ENCODE measurements at regions not wholly inside any gene's neighbourhood (a gene's known extent, or its start where the extent isn't known, plus 50 kb on each side); places are given as distances from the start of the nearest gene placed in this dataset.

DNA sequence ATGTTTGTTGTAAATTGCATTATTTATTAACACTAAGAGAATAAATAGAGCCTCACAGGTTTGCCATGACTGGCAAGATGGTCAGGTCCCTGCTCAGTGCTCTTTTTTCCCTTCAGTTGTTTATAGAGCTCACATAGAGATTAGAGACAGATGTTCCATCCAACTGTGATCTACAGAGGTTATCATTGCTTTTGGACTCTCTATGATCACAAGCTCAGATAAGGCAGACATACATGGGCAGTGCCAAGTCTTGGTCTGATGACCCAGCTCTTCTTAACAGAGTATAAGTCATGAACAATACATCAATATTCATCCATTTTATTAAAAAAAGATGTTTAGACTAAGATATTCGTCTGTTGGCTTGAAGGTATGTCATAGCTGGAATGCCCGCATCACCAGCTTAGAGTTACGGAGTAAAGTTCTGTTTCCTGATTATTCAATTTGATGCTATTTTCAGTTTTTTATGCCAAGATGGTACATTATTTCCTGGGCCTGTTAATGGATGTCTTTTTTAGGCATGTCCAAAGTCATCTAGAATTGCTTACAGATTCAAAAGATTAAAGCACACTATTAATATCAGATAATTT, 729.8 kb upstream of the SLC10A2 start:
- Histone ChIP-seq H3K27me3 (ENCODE audit: insufficient read depth, low read length, poor library complexity) (no peaks in the 10 kb centered on the region), H3K9ac (ENCODE audit: low read depth, low read length) (no peak overlapping the region), H4K20me1 (ENCODE audit: insufficient read depth, low read length) (no peaks in the 10 kb centered on the region), H3K4me2 (ENCODE audit: insufficient read depth, low read length) (no peak overlapping the region), H3K4me3 (ENCODE audit: low read depth in 1 of 2, low read length in 2 of 2) (no peak overlapping the region), H3K79me2 (ENCODE audit: insufficient read depth, low read length) (no peaks in the 10 kb centered on the region), H3K36me3 (ENCODE audit: insufficient read depth, low read length) (no peaks in the 10 kb centered on the region), H3K27ac (ENCODE audit: low read length) (no peak overlapping the region), H3K9me3 (ENCODE audit: insufficient read depth, low read length, severe bottlenecking) (no peaks in the 10 kb centered on the region), H2AFZ (ENCODE audit: low read depth, low read length) (no peak overlapping the region), H3K4me1 (ENCODE audit: insufficient read depth, low read length) (no peaks in the 10 kb centered on the region)
- no peak for ATAC-seq (ENCODE audit: insufficient read depth, low read depth)
- TF ChIP-seq EZH2 (IDR thresholded peaks at IDR 0.05; ENCODE audit: borderline replicate concordance, low read depth, low read length, severe bottlenecking) (no peak), CTCF (IDR thresholded peaks at IDR 0.05; ENCODE audit: borderline replicate concordance, extremely low read depth, low read length, poor library complexity, severe bottlenecking) (no peak)
- DNase-seq, result no peak

GRCh38 chr13:103794526-103794925, 728.3 kb upstream of the SLC10A2 start:
- Histone ChIP-seq H3K27me3 (ENCODE audit: insufficient read depth, low read length, poor library complexity) (no peaks in the 10 kb centered on the region), H3K9ac (ENCODE audit: low read depth, low read length) (no peak overlapping the region), H3K4me1 (ENCODE audit: insufficient read depth, low read length) (no peaks in the 10 kb centered on the region), H3K4me3 (ENCODE audit: low read depth in 1 of 2, low read length in 2 of 2) (no peak overlapping the region), H3K79me2 (ENCODE audit: insufficient read depth, low read length) (no peaks in the 10 kb centered on the region), H3K9me3 (ENCODE audit: insufficient read depth, low read length, severe bottlenecking) (no peaks in the 10 kb centered on the region), H4K20me1 (ENCODE audit: insufficient read depth, low read length) (no peaks in the 10 kb centered on the region), H2AFZ (ENCODE audit: low read depth, low read length) (no peak overlapping the region), H3K4me2 (ENCODE audit: insufficient read depth, low read length) (no peak overlapping the region), H3K36me3 (ENCODE audit: insufficient read depth, low read length) (no peaks in the 10 kb centered on the region), H3K27ac (ENCODE audit: low read length) (no peak overlapping the region)
- DNase-seq, result no peak
- TF ChIP-seq CTCF (IDR thresholded peaks at IDR 0.05; ENCODE audit: borderline replicate concordance, extremely low read depth, low read length, poor library complexity, severe bottlenecking) (no peak), EZH2 (IDR thresholded peaks at IDR 0.05; ENCODE audit: borderline replicate concordance, low read depth, low read length, severe bottlenecking) (no peak)
- no peak for ATAC-seq (ENCODE audit: insufficient read depth, low read depth)

GRCh38 chr13:103788061-103788652, 721.9 kb upstream of the SLC10A2 start:
- Histone ChIP-seq H3K4me1 (ENCODE audit: insufficient read depth, low read length) (no peaks in the 10 kb centered on the region), H3K9me3 (ENCODE audit: insufficient read depth, low read length, severe bottlenecking) (no peaks in the 10 kb centered on the region), H4K20me1 (ENCODE audit: insufficient read depth, low read length) (no peaks in the 10 kb centered on the region), H3K27ac (ENCODE audit: low read length) (no peak overlapping the region), H3K9ac (ENCODE audit: low read depth, low read length) (no peak overlapping the region), H2AFZ (ENCODE audit: low read depth, low read length) (no peak overlapping the region), H3K79me2 (ENCODE audit: insufficient read depth, low read length) (no peaks in the 10 kb centered on the region), H3K27me3 (ENCODE audit: insufficient read depth, low read length, poor library complexity) (no peaks in the 10 kb centered on the region), H3K36me3 (ENCODE audit: insufficient read depth, low read length) (no peaks in the 10 kb centered on the region), H3K4me3 (ENCODE audit: low read depth in 1 of 2, low read length in 2 of 2) (no peak overlapping the region), H3K4me2 (ENCODE audit: insufficient read depth, low read length) (no peak overlapping the region)
- ATAC-seq (ENCODE audit: insufficient read depth, low read depth), result no peak
- DNase-seq, result no peak
- TF ChIP-seq CTCF (IDR thresholded peaks at IDR 0.05; ENCODE audit: borderline replicate concordance, extremely low read depth, low read length, poor library complexity, severe bottlenecking) (peak; percentile 16), EZH2 (IDR thresholded peaks at IDR 0.05; ENCODE audit: borderline replicate concordance, low read depth, low read length, severe bottlenecking) (no peak)
